ENCODE measurements at regions not wholly inside any gene's neighbourhood (a gene's known extent, or its start where the extent isn't known, plus 50 kb on each side); places are given as distances from the start of the nearest gene placed in this dataset.
"Not testable (repeated sequence)": the region's sequence is repeated elsewhere in the genome, so short reads cannot be mapped to it uniquely, and the experiment has no call there.

- no peak for DNase-seq
Measured at GRCh38 chr5:87150630-87151029, 117.1 kb upstream of the RASA1 start.

DNA sequence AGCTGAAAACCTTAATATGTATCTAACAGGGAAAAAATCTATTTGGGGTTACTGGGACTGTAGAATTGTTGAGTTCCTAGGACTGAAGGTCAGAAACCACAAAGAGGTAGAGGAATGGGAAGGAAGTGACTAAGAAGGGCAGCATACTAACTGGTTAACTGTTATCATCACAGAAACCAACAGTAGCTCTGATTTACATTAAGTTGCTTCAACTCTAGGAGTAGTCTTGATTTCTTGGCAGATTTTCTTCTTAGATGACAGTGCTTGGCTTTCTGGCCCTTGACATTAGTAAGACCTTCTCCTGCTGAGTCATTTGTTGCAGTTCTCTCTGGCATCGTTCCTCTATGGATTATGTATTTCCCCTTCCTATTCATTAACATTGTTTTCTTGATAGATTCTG lies 116.1 kb upstream of the RASA1 start:
- no peak for DNase-seq

DNA sequence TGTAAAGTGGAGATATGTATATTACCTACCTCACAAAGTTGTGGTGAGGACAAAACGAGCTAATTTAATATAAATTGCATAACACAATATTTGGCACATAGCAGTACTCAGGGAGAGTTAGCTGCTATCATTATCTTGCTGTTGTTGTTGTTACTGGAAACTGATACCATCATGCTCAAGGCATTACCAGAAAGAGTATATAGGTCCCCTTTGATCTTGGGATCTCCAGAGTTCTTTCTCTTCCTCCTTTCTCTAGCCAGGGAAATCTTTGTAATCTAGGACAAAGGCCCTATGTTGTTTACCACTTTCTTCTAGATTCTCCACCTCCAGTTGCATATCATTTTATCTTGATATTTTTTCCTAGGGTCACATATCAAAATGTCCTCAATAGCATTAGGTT lies 114.8 kb upstream of the RASA1 start:
- DNase-seq: no peak

DNA sequence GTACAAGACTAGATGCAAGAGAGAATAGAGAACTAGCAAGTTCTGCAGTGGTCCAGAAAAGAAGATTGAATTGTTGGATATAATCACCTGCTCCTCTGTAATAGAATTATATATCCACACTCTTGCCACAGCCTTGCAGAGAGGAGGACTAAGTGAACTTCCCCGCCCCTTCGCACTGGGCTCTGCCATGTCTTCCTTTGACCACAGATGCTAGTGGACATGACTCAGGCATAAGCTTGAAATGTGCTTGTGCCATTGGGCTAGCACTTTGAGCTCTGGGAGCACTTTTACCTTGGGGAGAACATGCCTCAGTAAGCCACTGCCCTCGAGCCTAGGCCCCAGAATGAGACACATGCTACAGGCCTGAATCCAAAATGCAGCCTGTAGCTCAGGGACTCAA lies 113.5 kb upstream of the RASA1 start:
- no peak for DNase-seq

- DNase-seq: no peak
Measured at GRCh38 chr5:87155106-87155505, 112.6 kb upstream of the RASA1 start.

DNA sequence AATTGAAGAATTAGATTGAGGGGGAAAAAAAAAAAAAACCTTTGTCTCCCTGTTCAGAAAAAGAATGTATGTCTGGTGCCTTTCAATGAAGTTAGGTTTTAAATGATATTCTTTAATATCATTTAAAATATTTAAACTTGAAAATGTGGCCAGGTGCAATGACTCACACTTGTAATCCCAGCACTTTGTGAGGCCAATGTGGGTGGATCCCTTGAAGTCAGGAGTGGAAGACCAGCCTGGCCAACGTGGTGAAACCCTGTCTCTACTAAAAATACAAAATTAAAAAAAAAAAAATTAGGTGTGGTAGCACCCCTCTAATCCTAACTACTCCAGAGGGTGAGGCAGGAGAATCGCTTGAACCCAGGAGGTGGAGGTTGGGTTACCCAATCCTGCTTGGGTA lies 111.1 kb upstream of the RASA1 start:
- no peak for DNase-seq

GRCh38 chr5:87164409-87164808 lies 103.3 kb upstream of the RASA1 start:
- no peak for DNase-seq

DNA sequence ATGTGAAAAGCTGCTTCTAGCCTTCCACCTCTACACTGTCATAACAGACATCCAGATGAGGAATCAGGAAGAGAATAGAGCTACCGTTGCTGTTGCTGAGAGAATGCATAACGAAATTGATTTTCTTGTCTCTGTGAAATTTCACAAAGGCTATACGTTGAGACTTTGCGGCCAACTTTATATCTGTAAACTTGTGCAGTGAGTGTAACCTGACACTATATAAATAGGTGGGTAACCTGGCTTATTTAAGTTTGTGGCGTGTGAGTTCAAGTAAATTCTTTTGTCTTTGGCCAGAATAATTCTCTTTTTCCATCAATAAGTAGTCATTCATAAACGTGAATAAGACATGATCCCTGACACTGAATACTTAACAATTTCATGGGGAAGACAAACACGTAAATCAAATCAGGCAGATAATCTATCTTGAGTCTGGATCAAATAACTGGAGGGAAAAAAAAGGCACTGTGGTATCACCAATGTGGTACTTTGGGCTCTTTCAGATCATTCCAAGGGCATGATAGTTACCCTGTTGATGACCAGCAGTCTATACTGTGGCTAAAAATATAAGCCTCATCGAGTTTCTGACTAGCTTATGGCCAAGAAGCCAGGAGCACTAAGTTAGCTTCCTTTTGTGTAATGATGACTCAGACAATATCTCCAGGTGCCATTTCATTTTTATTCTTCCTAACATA lies 98.2 kb upstream of the RASA1 start:
- no peak for DNase-seq

DNA sequence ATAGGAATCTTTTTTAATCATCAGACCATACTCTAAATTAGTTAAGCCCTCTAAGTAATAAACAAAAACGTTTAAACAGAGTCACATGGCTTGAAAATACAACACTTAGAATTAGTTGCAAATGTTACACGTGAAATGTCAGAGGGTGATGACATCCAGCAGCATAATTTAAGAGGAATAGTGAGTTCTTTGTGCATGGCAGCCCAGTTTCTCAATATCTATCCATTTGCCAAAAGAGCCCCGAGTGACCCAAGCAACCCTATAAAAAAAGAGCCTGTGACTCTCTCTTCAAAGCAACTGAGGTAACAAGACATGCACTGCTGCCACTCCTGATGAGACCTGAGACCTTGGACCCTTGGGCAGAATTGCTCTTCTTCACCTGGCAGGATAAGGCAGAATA lies 96.9 kb upstream of the RASA1 start:
- no peak for DNase-seq

GRCh38 chr5:87182649-87183048 lies 85.0 kb upstream of the RASA1 start:
- DNase-seq: no peak

- DNase-seq: no peak
Measured at GRCh38 chr5:87183896-87184295, 83.8 kb upstream of the RASA1 start.

- DNase-seq: no peak
Measured at GRCh38 chr5:87184605-87185004, 83.1 kb upstream of the RASA1 start.

GRCh38 chr5:87185838-87186237 lies 81.8 kb upstream of the RASA1 start:
- no peak for DNase-seq

- DNase-seq: no peak
Measured at GRCh38 chr5:87188391-87188790, 79.3 kb upstream of the RASA1 start.

- DNase-seq: no peak
Measured at GRCh38 chr5:87190041-87190440, 77.6 kb upstream of the RASA1 start.

DNA sequence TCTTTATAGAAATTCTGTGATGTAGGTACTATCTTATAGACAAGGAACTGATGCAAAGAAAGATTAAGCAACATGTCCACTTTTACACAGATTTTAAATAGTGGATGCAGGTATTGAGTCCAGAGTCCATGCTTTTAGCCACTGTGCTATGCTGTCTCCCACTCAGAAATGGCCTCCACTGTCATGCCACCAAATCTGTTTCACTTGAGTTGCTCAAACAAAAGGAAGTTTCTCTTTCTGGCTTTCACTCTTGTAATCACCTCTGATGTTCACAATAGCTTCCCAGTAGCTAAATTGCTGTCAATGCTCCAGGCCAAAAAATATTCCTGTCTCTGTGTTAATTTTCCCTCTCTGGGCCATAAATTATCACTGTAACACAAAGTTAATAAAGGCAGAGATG lies 77.0 kb upstream of the RASA1 start:
- DNase-seq: no peak

- no peak for DNase-seq
Measured at GRCh38 chr5:87191645-87192044, 76.0 kb upstream of the RASA1 start.

DNA sequence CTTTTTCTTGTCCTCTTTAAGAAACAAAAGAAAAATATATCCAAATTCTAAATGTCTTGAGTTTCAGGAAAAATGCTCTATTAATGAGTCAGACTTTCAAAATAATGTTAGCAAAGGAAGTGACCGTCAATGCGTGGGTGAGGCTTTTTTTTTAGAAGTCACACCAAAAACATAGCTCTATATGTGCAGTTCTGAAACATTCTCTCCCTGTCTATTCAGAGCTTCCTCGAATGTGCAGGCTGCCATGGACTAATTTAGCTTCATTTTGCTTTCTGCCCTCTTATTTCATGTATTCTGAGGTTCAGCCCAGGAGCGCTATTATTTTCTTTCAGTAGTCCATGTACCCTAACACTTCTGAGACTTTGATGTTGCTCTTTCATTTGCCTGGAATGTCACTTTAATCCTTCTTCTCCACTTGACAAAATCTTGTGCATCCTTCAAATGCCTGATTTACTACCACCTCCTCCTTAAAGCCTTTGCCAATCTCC lies 72.5 kb upstream of the RASA1 start:
- no peak for DNase-seq

DNA sequence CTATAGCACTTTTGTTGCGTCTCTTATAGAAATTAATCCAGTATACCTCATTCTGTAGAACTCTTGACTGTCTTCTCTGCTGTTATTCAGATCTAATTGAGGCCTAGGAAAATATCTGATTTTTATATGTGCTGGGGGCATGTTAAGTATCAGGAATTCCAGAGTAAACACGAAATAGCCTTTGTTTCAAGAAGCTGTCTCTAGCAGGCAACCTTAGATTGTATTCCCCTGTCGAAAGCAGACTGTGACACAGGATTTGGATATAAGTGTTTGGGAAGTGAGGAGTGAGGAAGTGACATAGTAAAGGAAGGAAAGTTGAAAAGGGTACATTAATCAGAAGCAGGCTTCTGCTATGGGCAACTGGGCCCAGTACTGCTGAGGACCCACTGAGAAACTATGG lies 72.1 kb upstream of the RASA1 start:
- no peak for DNase-seq

- no peak for DNase-seq
Measured at GRCh38 chr5:87198010-87198409, 69.7 kb upstream of the RASA1 start.

- DNase-seq: not testable (repeated sequence)
Measured at GRCh38 chr5:87199246-87199645, 68.4 kb upstream of the RASA1 start.

GRCh38 chr5:87199704-87200103 lies 68.0 kb upstream of the RASA1 start:
- not testable (repeated sequence) for DNase-seq

DNA sequence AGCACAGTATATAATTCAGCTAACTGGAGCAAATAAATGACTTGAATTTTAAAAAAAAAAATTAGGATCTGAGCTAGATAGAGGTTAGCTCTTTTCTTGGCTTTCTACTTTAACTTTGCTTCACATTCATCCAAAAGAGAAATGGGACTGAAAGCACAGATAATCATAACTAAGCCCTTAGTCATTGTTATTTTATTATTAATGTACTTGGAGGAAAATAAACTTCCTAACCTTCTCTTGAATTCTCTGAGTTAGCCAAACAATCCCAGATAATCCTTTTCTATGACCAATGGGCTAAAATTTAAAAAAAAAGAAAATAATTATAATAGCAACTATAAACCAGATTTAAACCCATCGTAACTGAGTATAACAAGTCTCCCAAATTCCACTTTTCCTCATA lies 57.6 kb upstream of the RASA1 start:
- DNase-seq: no peak

DNA sequence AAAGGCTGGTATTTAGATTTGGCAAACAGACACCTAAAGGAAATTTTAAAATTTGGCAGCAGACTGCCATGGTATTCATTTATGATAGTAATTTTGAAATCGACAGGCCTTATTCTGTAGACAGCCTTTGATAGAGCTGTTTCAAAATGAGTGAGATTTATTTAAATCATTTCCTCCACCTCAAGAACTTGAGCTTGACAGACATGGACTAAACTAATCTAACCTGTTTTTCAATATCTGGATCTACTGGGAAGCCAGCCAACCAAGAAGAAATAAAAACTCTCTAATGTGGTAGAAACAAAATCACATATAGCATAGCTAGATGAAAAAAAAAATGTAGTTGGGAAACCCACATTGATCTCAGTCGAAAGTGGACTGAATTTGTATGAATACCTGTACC lies 56.9 kb upstream of the RASA1 start:
- no peak for DNase-seq

DNA sequence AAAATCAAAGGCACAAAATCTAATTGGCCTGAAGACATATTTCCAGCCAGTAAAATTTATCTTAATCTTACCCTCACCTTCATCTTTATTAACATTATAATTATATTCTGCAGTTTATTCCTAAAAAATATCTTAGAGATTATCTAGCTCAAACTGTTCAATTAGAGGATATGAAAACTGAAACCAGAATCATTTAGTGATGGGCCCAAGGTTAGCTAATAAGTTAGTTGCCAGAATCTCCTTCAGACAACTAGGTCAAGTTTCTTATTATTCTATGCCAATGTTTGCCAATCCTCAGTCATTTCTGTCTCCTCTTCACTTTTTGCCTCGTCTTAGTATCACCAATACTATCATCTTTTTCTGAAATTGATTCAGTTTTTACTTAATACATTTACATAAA lies 56.0 kb upstream of the RASA1 start:
- no peak for DNase-seq
